HS-27A (cell line): ENCODE measurements at regions not wholly inside any gene's neighbourhood (a gene's known extent, or its start where the extent isn't known, plus 50 kb on each side); places are given as distances from the start of the nearest gene placed in this dataset.

Source experiments
- DNase-seq: peaks from one replicate; pipeline ENCODE4 v3.0.0-alpha.2; 2012; ENCODE audit warnings: low read depth, missing footprints

DNA sequence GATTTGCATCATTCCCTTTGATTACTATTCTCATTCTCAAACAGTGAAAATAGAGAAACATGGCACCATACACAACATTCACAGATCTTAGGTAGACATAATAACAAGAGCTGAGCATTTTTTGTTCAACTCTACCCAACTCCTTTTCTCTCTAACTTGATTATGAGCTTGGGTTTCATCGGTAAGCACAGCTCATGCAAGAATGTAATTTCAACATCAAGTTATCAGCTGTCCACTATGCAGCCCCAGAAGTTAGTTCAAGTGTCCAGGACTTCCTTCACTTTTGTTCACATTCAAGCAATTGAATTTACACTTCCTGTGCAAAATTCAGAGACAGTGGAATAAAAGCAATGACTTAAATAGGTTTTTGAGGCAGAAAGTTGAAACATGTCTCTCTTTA lies 297.7 kb upstream of the SASH1 start:
- no peak for DNase-seq

- DNase-seq: no peak
These were observed 289.4 kb upstream of the SASH1 start for GRCh38 chr6:148053209-148053608.

DNA sequence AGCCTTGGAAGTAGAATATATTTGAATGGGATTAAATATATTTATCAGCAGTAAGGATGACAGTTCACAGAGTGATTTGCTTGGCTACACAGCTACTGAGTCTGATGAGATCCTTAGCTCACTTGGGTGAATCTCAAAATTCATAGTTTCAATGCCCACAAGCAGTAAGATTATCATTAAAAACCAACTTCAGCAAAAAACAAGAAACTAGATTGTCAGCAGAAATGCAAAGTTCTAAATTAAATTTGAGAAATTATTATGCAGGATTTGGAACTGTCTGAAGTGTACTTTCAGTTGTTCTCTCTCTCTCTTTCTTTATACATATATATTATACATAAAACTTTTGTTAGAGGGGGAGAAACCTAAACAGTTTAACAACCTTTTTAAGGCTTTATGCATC lies 288.8 kb upstream of the SASH1 start:
- DNase-seq: no peak

DNA sequence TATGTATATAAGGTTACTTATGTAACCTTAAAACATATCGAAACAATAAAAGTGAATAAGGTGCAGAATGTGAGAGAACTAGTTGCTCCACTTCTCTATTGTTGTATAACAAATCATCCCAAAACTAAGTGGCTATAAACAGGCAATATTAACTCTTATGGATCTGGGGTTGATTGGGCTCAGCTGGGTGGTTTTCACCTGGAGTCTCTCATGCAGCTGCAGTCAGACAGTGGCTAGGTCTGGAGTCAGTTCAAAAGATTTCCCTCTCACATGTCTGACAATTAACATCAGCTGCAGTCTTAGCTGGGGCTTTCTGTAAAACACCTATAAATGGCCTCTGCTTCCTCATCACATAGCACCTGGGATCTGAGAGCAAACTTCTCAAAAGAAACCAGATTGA lies 288.4 kb upstream of the SASH1 start:
- no peak for DNase-seq

- no peak for DNase-seq
These were observed 287.2 kb upstream of the SASH1 start for GRCh38 chr6:148055419-148055818.

DNA sequence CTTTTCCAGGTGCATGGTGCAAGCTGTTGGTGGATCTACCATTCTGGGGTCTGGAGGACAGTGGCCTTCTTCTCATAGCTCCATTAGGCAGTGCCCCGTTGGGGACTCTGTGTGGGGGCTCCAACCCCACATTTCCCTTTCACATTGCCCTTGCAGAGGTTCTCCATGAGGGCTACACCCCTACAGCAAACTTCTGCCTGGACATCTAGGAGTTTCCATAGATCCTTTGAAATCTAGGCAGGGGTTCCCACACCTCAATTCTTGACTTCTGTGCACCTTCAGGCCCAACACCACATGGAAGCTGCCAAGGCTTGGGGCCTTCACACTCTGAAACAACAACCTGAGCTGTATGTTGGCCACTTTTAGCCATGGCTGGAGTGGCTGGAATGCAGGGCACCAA lies 282.8 kb upstream of the SASH1 start:
- no peak for DNase-seq

DNA sequence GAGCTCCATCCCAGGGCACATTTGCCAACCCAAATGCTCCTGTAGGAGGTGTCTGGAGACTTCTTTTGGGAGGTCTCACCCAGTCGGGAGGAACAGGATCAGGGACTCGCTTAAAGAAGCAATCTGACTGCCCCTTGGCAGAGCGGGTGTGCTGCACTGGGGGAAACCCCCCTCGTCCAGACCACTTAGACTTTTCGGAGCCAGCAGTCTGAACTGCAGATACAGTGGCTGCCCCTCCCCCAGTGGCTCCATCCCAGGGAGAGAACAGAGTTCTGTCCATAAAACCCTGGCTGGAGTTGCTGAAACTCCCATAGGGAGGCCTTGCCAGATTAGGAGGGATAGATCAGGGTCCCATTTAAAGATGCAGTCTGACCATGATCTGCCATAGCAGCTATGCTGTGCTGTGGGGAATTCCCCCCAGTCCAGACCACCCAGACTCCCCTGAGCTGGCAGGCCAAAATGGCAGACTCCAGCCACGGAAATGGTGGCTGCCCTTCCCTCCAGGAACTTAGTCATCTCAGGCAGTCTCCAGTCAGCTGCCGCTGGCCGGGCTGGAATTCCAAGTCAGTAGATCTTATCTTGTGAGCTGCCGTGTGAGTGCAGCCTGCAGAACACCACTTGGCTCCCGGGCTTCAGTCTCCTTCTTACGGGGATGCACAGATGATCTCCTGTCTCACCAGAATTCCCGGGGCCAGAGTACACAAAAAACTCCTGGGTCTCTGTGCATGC lies 278.1 kb upstream of the SASH1 start:
- DNase-seq: peak; percentile 42

- DNase-seq: no peak
These were observed 274.1 kb upstream of the SASH1 start for GRCh38 chr6:148068437-148069061.

- DNase-seq: no peak
These were observed 273.4 kb upstream of the SASH1 start for GRCh38 chr6:148069256-148069655.

DNA sequence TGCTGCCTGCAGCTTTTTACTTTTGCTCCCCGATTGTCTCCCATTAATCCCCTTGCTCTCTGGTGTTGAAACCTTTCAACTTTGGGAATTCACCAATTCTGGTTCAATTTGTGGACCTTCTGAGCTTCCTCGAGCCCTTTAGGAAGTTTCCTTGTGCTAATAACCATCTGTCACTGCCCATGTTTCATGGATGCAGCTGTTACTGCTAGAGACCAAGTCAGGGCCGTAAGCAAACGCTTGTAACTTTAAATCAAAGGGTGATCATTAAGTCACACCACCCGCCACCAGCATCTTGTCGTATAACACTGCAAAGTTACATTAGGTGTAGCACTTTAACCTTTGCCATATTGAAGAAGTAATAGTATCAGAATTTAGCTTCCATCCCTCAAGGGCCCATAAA lies 268.3 kb upstream of the SASH1 start:
- no peak for DNase-seq

- DNase-seq: no peak
These were observed 267.9 kb upstream of the SASH1 start for GRCh38 chr6:148074738-148075137.

DNA sequence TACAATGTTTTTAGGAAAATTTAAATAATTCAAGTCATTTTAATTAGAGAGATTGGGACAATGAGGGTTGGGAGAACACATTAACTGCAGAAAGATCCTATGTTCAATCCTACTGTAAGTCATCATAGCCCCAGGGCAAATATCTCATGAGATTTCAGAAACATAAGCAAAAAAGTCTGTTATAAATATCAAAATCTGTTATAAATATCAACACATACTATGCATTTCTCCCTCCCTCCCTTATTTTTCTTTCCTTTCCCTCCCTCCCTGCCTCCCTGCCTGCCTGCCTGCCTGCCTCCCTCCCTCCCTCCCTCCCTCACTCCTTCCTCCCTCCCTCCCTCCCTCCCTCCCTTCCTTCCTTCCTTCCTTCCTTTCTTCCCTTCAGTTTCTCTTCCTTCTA lies 267.3 kb upstream of the SASH1 start:
- DNase-seq: no peak

- DNase-seq: no peak
These were observed 266.6 kb upstream of the SASH1 start for GRCh38 chr6:148076051-148076450.

- no peak for DNase-seq
These were observed 262.3 kb upstream of the SASH1 start for GRCh38 chr6:148080315-148080714.

GRCh38 chr6:148081076-148081475 lies 261.6 kb upstream of the SASH1 start:
- DNase-seq: no peak

DNA sequence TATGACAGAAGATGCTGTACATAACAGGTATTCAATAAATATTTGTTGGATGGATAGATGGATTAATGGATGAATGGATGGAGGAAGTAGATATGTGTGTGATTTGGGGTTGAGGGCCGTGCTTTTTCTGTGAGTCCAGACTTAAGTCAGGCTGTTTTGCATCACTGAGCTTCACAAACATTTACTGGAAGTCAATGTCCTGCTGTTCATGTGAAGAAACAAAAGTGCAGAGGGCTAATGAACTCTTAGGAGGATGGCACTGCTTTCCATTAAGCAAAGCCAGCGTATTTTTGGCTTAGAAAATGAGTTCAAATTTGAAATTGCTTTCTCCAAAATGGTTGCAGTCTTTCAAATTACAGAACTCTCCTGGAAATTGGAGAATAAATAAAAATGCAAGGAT lies 260.6 kb upstream of the SASH1 start:
- DNase-seq: no peak

DNA sequence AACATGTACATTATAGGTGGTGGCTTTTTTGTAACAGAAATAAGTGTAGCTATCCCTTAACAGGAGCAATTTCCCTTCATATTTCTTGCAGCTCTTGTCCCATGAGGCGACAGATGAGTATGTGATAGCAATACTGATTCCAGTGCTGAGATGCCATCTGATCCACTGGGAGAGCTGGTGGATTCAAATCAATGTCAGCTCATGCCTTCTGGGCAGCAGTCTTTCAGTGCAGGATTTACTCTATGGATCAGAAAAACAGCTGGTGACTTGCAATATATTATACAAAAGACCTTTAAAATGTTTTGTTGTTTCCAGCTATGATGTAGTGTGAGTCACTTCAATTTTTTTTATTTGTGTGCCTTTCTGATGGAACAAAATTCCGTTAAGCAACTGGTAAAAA lies 259.9 kb upstream of the SASH1 start:
- no peak for DNase-seq

DNA sequence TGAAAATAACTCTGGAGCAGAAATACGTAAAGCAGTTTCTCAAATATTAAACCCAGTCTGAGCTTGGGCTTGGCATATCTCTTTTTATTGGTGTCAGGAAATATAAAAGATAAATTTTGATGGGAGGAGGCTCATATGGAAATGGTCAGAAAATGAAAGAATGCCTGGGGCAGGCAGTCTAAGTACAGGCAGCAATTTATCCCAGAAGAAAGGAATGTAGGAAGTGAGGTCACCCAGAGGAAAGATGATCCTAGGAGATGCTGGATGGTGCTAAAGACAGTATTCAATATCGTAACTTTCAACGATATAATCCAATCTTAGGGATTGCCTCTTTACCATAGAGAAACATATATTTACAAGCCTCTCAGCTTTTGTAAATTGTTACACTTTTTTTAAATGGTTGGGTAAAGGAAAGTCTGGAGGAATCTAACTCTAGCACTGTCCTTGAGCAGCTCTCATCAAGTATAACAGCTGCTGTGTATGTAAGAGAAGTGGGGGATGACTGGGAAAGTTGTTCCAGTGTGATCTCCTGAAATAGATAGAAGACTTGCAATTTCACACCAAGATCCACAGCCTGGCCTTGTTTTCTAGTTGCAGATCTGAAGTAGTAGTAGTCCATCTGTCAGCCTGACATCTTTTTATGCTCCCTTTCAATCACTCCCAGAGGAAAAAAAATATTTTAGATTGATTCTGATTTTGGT lies 256.9 kb upstream of the SASH1 start:
- no peak for DNase-seq

DNA sequence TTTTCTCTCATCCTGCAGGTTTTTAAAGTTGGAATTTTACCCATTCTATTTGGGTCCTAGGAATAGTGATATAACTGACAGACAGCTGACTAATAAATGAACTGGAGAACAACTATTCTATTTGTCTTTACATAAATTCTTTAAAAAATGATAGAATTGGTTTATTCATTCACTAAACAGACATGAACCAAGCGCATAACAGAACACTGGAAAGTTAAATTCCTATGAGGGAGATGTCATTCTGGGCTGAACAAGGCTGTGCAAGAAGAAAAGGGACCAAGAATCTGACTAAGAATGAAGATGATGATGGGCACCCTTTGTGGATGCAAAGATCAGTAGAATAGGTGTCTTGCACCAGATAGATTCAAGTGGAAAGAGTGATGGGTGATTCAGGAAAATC lies 256.3 kb upstream of the SASH1 start:
- DNase-seq: no peak

GRCh38 chr6:148086843-148087242 lies 255.8 kb upstream of the SASH1 start:
- no peak for DNase-seq

GRCh38 chr6:148087659-148088058 lies 255.0 kb upstream of the SASH1 start:
- no peak for DNase-seq

GRCh38 chr6:148090326-148090725 lies 252.3 kb upstream of the SASH1 start:
- DNase-seq: no peak

- no peak for DNase-seq
These were observed 251.2 kb upstream of the SASH1 start for GRCh38 chr6:148091394-148091793.
